Fibroblast of mammary gland (primary cell): ENCODE measurements at regions not wholly inside any gene's neighbourhood (a gene's known extent, or its start where the extent isn't known, plus 50 kb on each side); places are given as distances from the start of the nearest gene placed in this dataset.

Experiments used
- DNase-seq: peaks from one replicate; pipeline ENCODE4 v3.0.0-alpha.2; 2010; ENCODE audit warnings: low read depth
- H3K4me3 ChIP-seq: 2 replicates; pipeline ENCODE4 v1.5.1; 2011; ENCODE audit warnings: low read depth, mild to moderate bottlenecking, low read length, moderate library complexity; ENCODE audit not compliant: control insufficient read depth
- TF ChIP-seq, protein P1 (sequence below): conservative IDR thresholded peaks from 2 replicates; pipeline ENCODE4 v1.5.1; 2011; ENCODE audit warnings: low read depth, low read length, inconsistent platforms; ENCODE audit not compliant: control insufficient read depth, insufficient read depth

- no peak overlapping the region for H3K4me3 ChIP-seq
- DNase-seq = no peak
- TF ChIP-seq, protein P1, sequence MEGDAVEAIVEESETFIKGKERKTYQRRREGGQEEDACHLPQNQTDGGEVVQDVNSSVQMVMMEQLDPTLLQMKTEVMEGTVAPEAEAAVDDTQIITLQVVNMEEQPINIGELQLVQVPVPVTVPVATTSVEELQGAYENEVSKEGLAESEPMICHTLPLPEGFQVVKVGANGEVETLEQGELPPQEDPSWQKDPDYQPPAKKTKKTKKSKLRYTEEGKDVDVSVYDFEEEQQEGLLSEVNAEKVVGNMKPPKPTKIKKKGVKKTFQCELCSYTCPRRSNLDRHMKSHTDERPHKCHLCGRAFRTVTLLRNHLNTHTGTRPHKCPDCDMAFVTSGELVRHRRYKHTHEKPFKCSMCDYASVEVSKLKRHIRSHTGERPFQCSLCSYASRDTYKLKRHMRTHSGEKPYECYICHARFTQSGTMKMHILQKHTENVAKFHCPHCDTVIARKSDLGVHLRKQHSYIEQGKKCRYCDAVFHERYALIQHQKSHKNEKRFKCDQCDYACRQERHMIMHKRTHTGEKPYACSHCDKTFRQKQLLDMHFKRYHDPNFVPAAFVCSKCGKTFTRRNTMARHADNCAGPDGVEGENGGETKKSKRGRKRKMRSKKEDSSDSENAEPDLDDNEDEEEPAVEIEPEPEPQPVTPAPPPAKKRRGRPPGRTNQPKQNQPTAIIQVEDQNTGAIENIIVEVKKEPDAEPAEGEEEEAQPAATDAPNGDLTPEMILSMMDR = no peak
Observed at GRCh38 chr5:158473016-158473635, 614.2 kb upstream of the CLINT1 start.

GRCh38 chr5:158471535-158471924, 612.6 kb upstream of the CLINT1 start:
- H3K4me3 ChIP-seq = no peak overlapping the region
- no peak for DNase-seq
- TF ChIP-seq, protein P1 = no peak

GRCh38 chr5:158470764-158471534, 612.0 kb upstream of the CLINT1 start:
- no peak overlapping the region for H3K4me3 ChIP-seq
- no peak for DNase-seq
- TF ChIP-seq, protein P1 = no peak

GRCh38 chr5:158468444-158468843, 609.5 kb upstream of the CLINT1 start:
- TF ChIP-seq, protein P1 = no peak

DNA sequence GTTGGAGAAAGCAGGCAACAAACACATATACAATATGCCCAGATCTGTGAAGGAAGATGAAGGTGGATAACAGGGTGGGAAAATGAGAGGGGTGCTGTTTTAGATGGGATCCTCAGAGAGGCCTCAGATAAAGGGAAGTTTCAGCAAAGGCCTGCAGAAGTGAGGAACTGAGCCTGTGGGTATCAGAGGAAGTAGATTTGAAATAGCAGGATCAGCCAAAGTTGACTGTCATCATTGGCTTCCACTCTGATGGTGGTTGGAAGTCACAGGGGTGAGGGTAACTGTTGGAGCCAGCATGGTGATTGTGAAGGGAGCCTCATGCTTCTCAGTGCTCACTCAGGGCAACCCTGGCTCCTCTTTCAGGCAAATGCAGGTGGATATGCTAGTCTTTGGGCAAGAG, 607.2 kb upstream of the CLINT1 start:
- DNase-seq = no peak
- H3K4me3 ChIP-seq = no peak overlapping the region
- TF ChIP-seq, protein P1 = no peak

More at GRCh38 chr5:158468444-158468843, 609.5 kb upstream of the CLINT1 start:
- DNase-seq = no peak
- no peak overlapping the region for H3K4me3 ChIP-seq

DNA sequence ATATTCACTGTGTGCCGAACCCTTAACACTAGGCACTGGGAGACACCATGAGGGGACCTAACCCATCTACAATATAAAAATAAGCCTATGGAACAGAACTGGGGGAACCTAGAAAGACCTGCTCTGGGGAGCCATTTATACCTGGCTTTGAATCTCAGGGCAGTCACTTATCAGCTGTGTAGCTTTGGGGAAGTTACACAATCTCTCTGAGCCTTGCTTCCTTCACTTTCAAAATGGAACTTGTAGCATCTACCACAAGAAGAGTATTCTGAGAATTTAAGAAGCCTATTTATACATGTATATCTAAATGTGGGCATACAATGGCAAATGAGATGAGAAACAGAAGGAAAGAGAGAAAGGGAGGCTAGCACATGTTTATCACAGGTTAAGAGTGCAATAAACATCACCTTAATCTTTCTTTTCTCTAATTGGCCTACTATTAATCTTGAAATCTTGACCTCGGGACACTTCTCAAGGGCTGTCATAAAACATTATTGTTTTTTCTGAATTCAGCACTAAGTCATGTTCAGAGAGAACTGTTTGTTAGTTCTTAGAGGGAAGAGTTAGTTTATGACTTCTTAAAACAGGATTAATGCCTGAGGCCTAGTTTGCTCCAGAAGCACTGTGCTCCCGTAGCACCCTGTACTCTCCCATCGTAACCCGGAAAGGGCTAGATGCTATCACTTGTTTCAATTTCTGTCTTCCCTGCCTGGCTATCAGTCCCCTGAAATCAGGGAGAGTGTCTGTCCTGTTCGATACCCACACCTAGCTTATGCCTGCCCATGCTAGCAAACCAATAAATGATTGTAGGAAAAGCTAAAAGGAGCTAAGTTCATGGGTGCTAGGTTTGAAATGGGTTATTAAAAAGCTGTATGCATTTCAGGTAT, 606.4 kb upstream of the CLINT1 start:
- DNase-seq = no peak
- no peak overlapping the region for H3K4me3 ChIP-seq
- TF ChIP-seq, protein P1 = no peak
